Activated CD4-positive, alpha-beta T cell treated with anti-CD3 and anti-CD28 coated beads, Interleukin-2, amount 50 U/mL, for 48 hours (primary cell): ENCODE measurements at regions not wholly inside any gene's neighbourhood (a gene's known extent, or its start where the extent isn't known, plus 50 kb on each side); places are given as distances from the start of the nearest gene placed in this dataset.

Experiments
- DNase-seq, 2 experiments: peaks; one replicate each; pipeline ENCODE4 v3.0.0-alpha.2; 2020

DNA sequence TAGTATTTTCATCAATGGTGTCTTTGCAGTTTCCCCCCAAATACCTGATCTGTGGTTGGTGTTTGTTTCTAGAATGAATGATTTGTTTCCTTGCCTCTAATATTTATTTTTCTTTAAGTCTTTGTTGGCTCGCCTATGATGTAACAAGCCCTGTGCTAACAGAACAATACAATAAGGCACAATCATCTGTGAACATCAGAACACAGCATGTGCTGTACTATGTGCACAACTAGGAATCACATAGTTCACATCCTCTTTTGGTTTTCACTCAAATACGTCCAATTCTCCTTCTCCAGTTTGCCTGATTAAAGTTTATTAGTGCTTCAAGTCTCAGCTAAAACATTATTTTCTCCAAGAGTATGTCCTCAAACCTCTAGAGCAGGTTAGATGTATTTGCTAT is 613.1 kb downstream of the EPHA7 start:
- DNase-seq, result no peak

DNA sequence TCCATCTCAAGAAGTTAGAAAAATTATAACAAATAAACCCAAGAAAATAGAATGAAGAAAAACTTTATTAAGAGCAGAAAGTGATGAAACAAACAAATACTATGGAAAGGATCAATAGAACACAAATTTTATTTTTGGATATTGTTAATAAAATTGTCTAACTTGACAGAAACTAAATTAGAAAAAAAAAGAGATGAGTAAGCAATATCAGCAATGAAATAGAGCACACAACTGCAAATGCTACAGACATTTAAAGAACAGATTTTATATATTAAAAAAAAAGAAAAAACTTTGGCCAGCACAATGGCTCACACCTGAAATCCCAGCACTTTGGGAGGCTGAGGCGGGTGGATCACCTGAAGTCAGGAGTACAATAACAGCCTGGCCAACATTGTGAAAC is 628.0 kb downstream of the EPHA7 start:
- DNase-seq, result no peak

DNA sequence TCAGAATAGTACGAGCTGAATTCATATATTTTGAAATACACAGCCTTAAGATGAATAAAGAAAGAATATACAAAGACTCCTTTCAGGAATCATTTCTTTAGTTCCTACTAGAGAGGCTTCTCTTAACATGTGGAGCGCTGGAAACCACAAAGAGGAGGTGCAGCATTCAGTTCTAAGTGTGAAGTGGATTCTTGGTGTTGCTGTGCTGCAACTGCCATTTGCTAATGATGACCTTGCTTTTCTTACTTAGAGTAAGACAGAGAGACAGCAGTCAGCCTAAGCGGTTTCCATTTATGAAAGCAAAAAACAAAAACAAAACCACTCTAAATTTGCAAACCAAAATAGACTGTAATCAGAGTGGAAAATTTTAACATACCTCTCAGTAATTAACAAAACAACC is 629.0 kb downstream of the EPHA7 start:
- no peak for DNase-seq

DNA sequence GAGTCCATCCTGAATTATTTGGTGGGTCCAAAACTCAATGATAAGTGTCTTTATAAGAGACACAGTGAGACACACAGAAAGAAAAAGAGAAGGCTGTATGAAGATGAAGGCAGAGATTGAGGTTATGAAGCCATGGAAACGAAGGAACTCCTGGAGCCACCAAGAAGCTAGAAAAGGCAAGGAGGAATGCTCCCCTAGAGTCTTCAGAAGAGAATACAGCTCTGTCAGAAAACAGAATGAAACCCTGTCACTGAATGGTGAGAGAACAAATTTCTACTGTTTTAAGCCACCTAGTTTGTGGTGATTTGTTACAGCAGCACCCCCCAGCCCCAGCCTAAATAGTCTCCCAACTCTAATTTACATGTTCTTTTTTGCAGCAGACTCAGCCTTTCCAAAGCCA is 635.1 kb downstream of the EPHA7 start:
- DNase-seq, result no peak

DNA sequence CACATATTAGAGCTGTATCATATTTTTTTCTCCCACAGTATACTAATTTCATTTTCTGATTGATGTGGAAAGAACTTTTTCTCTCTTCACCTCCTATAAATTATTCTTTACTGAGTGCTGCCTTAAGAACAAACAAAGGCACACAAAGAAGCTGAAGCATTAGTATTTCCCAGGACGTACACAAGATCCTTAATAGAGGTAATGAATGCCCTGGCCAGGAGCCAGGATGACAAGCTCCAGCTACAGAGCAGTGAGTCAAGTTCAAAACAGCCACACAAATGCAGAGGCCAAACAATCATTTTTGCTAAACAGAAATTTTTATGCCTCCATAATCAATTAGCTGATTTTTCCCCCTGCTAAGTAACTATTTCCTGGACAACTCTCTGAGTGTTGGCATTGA is 639.6 kb downstream of the EPHA7 start:
- DNase-seq, result no peak

DNA sequence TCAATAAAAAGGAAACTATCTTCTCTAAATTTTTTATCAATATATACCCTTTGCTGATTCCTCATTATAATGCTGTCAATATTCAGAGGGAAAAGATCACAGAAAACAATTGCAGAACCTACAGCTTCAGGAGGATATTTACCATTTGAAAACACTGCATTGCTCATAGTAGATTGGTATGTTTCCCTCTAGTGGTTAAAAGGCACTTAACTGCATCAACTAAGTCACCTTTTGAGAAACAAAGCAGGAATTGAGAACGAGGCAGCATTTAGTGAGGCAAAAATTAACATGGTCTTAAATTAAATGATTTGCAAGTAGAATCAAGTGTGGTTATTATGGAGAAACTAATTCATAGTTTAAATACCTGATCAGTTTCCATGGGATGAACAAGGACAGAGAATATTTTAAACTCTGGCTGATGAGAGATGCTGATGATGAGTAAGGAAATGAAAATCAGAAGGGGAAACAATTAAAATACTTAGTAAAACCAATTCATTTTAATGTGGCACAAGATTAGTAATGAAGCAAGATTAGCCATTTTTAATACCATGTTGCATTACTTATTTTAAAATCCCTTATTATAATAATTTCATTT is 642.1 kb downstream of the EPHA7 start:
- DNase-seq, result no peak

DNA sequence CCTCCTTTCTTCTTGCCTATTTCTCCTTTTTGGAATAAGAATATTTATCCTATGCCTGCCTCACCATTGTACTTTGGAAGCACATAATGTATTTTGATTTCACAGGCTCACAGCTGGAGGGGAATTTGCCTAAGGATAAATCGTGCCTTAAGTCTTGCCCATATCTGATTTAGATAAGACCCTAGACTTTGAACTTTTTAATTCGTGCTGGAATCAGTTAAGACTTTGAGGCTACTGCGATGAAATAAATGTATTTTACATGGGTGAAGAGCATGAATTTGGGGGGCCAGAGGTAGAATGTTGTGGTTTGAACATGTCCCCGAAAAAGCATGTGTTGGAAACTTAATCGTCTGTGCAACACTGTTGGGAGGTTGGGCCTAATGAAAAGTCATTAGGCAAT is 648.8 kb downstream of the EPHA7 start:
- no peak for DNase-seq

DNA sequence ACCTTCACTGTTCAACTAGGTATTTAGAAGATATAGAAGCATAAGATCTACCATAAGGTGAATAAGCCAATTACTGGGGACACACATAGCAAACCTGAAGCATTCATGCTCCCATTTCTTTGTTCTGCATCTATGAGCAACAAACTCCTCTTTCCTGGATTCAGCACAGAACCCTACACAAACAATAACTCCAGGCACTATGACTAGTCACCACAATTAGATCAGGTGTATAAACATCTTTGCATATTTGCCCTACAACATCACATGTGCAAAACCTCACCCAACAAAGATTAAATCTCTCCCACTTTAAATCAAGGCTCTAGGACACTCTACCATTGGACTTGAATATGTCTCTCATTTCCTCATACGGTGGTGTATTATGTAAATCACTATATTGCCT is 652.3 kb downstream of the EPHA7 start:
- DNase-seq, result no peak

DNA sequence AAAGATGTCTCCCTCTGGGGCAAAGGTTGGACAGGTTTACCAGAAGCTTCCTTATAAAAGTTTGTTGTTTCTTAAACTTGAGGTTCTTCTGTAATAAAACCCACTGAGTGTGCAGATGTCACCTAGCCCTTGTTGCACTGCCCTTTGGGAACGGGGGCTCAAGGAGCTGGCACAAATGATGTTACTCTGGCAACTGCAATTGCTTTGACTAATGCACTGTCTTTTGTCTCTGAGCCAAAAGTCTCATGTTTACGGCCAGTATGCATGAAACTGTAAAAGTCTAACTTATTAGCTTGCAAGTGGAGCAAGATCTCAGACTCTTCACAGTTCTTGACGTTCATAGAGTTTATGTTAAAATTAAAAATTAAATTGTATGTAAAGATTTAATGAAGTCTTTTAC is 655.7 kb downstream of the EPHA7 start:
- DNase-seq, result no peak

DNA sequence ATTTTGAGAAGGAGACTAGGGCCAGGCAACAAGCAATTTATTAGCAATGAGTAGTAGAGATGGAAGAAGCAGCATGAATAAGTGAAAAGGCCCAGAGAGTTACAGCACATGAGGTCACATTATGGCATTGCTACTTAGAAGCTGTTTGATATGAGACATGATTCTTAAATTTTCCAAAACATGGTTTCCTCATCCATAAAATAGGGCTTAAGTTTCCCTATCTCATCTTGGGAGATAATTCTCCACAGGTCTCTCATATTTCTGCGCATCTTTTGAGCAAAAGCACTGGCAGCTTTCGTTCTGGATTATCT is 656.1 kb downstream of the EPHA7 start:
- no peak for DNase-seq

DNA sequence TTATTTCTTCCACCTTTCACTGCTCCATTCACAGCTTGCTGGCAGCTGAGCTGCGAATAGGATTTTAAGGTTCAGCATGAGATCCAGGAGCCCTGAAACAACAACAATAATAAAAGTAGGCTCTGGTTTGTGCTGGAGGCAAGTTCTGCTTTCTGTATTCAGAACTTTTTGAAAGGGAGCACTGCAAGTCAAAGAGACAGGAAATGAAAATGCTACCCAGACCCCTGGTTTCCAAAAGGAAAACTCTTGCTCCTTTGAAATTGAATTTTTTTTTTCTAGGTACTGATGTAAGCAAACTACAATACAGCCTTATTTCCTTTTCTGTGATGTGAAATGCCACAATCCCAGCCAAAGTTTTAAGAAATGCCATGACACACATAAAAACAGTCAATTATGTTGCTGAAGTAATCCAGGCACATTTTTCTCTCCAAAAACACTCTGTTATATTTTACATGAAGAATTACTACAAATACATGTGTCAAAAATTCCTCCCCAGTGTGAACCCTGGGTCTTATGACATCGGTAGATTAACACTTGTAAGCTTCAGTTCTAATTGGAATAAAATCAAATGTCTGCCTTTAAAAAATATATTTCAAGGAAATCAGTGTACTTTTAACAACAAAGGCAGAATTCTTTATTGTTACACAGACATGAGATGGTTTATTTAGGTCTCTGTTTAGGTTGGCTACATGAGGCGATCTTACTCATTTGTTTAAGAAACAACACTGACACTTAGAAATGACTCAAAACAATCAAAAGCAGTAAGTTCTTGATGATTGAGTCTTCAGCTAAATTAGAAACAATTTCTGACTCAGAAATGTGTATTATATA is 656.7 kb downstream of the EPHA7 start:
- DNase-seq, result no peak

DNA sequence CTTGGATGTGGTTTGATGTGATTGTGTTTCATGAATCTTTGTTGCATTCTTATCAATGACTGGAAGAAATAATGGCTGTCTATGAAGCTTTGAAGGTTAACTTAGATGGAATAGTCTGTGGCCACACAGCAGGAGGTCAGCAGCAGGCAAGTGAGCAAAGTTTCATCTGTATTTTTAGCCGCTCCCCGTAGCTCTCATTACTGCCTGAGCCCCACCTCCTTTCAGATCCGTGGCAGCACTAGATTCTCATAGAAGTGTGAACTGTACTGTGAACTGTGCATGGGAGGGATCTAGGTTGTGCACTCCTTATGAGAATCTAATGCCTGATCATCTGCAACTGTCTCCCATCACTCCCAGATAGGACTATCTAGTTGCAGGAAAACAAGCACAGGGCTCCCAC is 660.2 kb downstream of the EPHA7 start:
- DNase-seq, result no peak

DNA sequence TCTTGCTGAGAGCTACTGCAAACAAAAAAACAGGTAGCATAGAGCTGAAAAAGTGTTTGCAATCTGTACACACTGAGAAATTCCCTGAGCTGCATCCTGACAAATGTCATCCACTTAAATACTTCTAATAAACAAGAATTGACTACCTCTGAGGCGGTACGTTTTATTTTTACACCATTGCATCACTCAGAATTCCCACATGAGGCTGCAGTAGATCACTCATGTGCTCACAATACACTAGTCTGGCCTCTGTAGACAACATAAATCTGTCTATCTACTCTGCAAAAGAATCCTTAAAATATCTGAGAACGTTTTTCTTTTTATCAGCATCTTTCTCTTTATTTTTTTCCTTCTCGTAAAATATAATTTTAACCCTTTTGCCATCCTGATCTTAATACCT is 661.4 kb downstream of the EPHA7 start:
- no peak for DNase-seq

DNA sequence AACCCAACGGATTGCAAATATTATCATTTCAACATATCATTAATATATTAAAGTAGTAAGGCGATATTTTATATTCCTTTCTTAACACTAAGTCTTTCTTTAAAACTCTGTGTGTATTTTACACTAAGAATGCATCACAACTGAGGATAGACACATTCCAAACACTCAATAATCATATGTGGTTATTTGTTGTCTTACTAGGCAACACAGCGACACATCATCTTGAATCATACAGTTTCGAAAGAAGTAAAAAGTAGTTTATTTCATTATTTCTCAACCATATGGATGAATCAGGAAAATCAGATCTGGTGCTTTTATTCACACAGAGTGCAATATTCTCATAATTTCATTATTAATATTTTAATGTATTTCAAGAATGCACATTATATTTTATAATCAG is 662.4 kb downstream of the EPHA7 start:
- no peak for DNase-seq

DNA sequence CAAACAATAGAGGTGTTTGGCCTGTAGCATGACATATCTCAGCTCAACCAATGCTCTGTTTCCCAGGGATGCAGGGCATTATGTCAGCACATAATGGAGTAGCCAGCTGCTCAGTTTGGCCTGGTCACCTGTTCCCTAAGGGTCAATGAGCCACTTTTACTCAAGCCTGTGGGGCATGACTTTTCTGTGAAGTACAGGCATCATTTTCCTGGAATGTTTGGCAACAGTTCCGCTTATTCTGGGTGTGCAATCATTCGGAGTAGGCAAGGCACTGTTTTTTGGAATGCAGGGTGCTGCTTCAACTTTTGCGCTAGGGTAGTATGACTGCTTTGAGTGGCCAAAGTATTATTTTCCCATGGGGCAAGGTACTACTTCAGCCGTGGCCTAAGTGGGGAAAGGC is 665.4 kb downstream of the EPHA7 start:
- DNase-seq, result no peak

DNA sequence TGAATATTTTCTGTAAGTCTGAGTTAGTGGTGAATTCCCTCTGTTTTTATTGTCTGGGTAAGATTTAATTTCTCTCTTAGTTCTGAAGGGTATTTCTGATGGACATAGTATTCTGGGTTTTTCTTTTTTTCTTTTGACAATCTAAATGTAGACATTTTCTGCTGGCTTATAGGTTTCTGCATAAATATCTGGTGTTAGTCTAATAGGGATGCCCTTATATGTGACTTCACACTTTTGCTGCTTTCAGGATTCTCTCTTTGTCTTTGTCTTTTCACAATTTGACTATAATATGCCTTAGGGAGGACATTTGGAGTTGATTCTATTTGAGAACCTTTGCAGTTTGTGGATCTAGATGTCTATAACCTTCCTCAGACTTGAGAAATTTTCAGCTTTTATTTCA is 667.2 kb downstream of the EPHA7 start:
- DNase-seq, result no peak

DNA sequence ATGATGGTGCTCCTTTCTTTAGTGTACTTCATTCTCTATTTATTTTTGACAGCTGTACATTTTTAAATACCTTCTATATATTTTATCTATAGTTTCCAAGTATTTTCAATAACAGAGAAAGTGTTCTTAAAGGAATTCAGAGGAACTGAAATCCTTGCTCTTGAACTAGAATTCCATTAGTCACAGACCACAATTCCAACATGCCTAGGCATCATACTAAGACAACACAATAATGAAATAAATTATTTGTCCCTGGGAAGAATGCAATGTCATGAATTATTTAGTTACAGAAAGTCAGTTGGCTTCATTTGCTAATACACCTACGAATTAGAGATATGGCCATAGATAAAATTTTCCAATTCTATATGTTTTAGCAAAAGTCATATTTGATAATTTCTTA is 671.2 kb downstream of the EPHA7 start:
- no peak for DNase-seq

DNA sequence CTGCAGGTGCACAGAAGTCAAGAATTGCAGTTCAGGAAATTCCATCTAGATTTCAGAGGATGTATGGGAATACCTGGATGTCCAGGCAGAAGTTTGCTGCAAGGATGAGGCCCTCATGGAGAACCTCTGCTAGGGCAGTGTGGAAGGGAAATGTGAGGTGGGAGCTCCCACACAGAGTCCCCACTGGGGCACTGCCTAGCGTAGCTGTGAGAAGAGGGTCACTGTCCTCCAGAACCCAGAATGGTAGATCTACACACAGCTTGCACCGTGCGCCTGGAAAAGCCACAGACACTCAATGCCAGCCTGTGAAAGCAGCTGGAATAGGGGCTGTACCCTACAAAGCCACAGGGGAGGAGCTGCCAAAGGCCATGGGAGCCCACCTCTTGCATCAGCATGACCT is 681.4 kb downstream of the EPHA7 start:
- DNase-seq, result no peak

DNA sequence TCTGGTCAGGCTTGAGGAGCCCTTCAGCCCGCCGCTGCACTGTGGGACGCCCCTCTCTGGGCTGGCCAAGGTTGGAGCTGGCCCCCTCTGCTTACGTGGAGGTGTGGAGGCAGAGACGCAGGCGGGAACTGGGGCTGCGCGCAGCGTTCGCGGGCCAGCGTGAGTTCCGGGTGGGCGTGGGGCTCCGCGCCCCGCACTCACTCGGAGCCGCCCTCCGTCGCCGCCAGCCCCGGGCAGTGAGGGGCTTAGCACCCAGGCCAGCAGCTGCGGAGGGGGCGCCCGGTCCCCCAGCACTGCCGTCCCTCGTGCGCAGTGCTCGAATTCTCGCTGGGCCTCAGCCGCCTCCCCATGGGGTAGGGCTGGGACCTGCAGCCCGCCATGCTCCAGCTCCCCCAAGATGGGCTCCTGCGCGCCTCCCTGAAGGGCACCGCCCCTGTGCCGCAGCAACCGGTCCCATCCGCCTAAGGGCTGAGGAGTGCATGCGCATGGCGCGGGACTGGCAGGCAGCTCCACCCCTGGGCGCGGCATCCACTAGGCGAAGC is 695.9 kb downstream of the EPHA7 start:
- DNase-seq, result no peak

DNA sequence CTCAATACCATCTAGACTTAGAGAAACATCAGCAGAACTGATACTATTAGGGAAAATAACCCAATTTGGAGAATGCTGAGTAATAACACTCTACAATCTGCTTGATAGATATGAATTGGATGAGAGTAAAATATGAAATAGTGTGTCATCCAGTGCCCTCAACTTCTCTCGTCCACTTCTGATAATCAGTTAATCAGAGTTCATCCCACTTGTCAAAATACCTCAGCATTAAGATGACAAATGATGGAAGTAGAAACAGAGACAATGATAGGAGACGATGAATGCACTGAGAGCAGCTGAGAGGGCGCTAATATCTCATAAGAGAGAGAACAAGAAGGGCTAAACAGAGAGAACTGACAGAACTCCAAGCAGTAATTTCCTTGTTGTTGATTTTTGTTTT is 699.6 kb downstream of the EPHA7 start:
- no peak for DNase-seq

DNA sequence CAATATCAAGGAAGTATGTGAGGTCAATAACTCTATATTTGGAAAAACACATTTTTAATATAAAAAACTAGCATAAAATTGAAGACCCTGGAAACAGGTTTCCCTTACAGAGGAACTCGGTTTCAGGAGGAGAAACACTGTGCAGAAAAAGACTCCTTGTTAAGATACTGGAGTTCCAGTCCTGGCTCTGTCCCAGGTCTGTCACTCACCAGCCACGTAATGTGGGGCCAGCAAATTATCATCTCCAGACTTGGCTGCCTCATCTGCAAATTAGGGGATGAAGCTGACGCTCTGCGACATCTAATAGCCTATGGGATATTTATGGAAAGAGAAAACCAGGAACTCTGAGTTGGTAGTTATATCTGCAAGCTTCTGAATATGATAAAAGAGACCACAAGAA is 702.7 kb downstream of the EPHA7 start:
- DNase-seq, result no peak

DNA sequence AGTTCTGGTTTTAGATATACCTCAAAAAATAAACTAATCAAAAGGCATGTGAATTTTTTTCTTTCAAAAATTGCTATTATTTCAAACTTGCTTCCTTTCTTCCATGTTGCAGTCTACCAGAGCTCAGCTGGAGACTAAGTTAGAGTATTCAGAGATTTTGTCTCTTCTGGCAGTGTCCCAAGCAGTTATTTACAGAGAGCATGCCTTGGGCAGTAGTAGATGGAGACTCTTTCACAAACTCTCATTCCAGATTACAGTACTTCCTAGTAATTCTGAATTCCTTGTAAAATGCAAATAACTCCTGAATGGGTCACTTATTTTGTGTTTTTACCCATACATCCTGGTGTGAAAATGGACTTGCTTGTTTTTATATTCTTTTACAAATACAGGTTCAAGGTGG is 703.4 kb downstream of the EPHA7 start:
- no peak for DNase-seq

DNA sequence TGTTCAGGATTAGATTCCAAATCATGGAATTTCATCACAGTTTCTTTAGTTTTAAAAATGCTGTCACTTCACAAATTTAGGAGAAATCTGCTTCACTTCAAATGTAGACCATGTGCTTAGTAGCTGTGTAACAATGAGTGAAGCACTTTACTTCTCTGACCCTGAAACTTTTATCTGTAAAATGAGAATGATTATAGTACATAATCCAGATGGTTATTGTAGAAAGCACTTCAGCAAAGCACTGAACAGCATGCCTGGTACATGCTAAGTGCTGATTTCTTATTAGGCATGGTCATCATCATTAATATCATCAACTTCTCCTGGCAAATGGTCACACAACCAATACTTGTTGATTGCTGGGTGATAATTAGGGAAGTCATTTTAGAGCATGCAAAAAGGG is 705.0 kb downstream of the EPHA7 start:
- no peak for DNase-seq

DNA sequence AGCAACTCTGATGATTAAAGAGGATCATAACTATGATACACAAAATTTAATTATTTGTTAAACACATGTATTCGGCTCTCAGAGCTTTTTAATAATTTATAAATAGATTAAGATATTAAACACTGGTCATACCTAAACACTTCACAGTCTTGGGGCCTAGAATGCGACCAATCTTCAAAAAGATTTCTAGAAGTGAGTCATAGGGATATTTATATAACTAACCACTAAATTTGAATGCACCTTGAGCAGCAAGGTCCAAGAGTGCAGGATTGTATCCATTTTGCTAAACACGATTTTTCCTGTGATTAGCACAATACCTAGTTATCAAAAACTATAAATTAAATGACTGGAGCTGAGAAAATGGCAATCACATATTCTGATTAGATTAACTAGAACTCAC is 709.3 kb downstream of the EPHA7 start:
- no peak for DNase-seq

DNA sequence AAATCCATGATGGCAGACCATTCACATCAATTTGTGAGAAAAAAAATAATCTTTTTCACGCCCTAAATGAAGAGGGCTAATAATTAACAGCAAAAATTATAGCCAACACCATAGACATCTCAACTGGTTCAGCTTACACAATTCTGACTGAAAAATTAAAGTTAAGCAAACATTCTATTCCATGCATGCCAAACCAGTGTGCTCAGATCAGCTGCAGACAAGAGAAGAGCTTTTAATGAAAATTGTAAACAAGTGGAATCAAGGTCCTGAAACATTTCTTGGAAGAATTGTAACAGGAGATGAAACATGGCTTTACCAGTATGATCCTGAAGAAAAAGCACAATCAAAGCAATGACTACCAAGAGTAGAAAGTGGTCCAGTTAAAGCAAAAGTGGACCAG is 710.4 kb downstream of the EPHA7 start:
- no peak for DNase-seq
